ENCODE measurements at regions not wholly inside any gene's neighbourhood (a gene's known extent, or its start where the extent isn't known, plus 50 kb on each side); places are given as distances from the start of the nearest gene placed in this dataset.

DNA sequence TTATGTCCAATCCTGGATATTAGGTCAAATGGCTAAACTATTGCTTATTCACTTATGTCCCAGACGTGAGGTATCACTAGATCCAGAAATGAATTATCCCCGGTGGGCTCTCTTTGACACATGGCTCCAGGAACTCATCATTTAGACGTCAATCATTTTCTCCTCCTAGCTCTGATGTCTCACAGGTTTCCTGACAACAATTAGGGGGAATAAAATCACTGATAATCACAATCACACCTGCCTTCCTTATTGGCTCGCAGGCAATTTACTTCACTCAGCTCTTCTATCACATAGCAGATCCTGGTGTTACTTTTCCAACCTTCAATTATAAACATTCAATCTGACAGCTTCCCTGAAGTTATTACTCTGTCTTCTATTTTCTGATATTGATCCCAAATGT is 634.0 kb upstream of the TENM4 start:
- H3K36me3 ChIP-seq (ENCODE audit: control insufficient read depth in 2 of 2, insufficient read depth in 2 of 2, low read length in 1 of 2) = no peaks in the 10 kb centered on the region
- no peaks in the 10 kb centered on the region for H3K9me3 ChIP-seq (replicated peaks; ENCODE audit: control insufficient read depth, insufficient read depth, low read length)
- H3K27me3 ChIP-seq (replicated peaks in 1 of 2; ENCODE audit: control insufficient read depth in 2 of 2, insufficient read depth in 2 of 2, low read length in 1 of 2) = no peaks in the 10 kb centered on the region
- ChIA-PET RAD21 (ENCODE audit: unreplicated experiment) (no interaction called here), SMC1A (ENCODE audit: uncharacterized antibody, unreplicated experiment) (no interaction called here), POLR2A (no interaction called here), CTCF (no interaction called here)
- H3K27ac ChIP-seq (ENCODE audit: control insufficient read depth, insufficient read depth) = no peak overlapping the region
- in situ Hi-C loops (cut with MboI) = no loop called here
- H3K4me1 ChIP-seq (ENCODE audit: control insufficient read depth, insufficient read depth, low read length) = no peaks in the 10 kb centered on the region
- no peak overlapping the region for H3K4me3 ChIP-seq
- no peaks in the 10 kb centered on the region for H3K79me2 ChIP-seq (ENCODE audit: control insufficient read depth, insufficient read depth, low read length)
- H4K20me1 ChIP-seq (ENCODE audit: control insufficient read depth, insufficient read depth) = no peaks in the 10 kb centered on the region
- BruUV-seq (replicated peaks) = no TSS peak
- H3K4me2 ChIP-seq (ENCODE audit: control insufficient read depth, insufficient read depth) = no peak overlapping the region
- TF ChIP-seq, protein P1, sequence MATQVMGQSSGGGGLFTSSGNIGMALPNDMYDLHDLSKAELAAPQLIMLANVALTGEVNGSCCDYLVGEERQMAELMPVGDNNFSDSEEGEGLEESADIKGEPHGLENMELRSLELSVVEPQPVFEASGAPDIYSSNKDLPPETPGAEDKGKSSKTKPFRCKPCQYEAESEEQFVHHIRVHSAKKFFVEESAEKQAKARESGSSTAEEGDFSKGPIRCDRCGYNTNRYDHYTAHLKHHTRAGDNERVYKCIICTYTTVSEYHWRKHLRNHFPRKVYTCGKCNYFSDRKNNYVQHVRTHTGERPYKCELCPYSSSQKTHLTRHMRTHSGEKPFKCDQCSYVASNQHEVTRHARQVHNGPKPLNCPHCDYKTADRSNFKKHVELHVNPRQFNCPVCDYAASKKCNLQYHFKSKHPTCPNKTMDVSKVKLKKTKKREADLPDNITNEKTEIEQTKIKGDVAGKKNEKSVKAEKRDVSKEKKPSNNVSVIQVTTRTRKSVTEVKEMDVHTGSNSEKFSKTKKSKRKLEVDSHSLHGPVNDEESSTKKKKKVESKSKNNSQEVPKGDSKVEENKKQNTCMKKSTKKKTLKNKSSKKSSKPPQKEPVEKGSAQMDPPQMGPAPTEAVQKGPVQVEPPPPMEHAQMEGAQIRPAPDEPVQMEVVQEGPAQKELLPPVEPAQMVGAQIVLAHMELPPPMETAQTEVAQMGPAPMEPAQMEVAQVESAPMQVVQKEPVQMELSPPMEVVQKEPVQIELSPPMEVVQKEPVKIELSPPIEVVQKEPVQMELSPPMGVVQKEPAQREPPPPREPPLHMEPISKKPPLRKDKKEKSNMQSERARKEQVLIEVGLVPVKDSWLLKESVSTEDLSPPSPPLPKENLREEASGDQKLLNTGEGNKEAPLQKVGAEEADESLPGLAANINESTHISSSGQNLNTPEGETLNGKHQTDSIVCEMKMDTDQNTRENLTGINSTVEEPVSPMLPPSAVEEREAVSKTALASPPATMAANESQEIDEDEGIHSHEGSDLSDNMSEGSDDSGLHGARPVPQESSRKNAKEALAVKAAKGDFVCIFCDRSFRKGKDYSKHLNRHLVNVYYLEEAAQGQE (IDR thresholded peaks at IDR 0.05; ENCODE audit: low read depth, low read length) = no peak
- TF ChIP-seq, protein P2, sequence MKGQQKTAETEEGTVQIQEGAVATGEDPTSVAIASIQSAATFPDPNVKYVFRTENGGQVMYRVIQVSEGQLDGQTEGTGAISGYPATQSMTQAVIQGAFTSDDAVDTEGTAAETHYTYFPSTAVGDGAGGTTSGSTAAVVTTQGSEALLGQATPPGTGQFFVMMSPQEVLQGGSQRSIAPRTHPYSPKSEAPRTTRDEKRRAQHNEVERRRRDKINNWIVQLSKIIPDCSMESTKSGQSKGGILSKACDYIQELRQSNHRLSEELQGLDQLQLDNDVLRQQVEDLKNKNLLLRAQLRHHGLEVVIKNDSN (IDR thresholded peaks at IDR 0.05; ENCODE audit: borderline replicate concordance, extremely low read length, insufficient read depth, low read depth, low read length) = no peak
- TF ChIP-seq EED (IDR thresholded peaks at IDR 0.05; ENCODE audit: low read depth) = no peak
- TF ChIP-seq RAD51 (IDR thresholded peaks at IDR 0.05) = no peak
- TF ChIP-seq, protein P3, sequence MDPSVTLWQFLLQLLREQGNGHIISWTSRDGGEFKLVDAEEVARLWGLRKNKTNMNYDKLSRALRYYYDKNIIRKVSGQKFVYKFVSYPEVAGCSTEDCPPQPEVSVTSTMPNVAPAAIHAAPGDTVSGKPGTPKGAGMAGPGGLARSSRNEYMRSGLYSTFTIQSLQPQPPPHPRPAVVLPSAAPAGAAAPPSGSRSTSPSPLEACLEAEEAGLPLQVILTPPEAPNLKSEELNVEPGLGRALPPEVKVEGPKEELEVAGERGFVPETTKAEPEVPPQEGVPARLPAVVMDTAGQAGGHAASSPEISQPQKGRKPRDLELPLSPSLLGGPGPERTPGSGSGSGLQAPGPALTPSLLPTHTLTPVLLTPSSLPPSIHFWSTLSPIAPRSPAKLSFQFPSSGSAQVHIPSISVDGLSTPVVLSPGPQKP (IDR thresholded peaks at IDR 0.05; ENCODE audit: low read depth, low read length) = no peak
- no peak for FAIRE-seq
- intact Hi-C loops (cut with micrococcal nuclease; ENCODE audit: unreplicated experiment) = no loop called here
- ATAC-seq = no peak
- H3K9ac ChIP-seq (ENCODE audit: control insufficient read depth, insufficient read depth, low read length) = no peak overlapping the region
- no peak overlapping the region for H2AFZ ChIP-seq (ENCODE audit: control insufficient read depth, low read depth, low read length)
- no peak for DNase-seq (ENCODE audit: low read depth, low spot score)
- 22% methylated on average over 4 of the region's 4 CpGs for WGBS (ENCODE audit: insufficient coverage, insufficient replicate concordance, low lambda C conversion rate, missing lambda C conversion rate)
